HepG2 (cell line): ENCODE measurements at regions not wholly inside any gene's neighbourhood (a gene's known extent, or its start where the extent isn't known, plus 50 kb on each side); places are given as distances from the start of the nearest gene placed in this dataset.

ENCODE experiments used
- EED ChIP-seq: sonication (generic); formaldehyde crosslinking; IDR thresholded peaks from 2 replicates; pipeline ENCODE4 v1.5.0; 2020; ENCODE audit warnings: mild to moderate bottlenecking, missing genetic modification reagents
- FOXP1 ChIP-seq, 2 experiments: fragments of 450-650 bp in 1 of 2; IDR thresholded peaks; 2 replicates each; pipeline ENCODE4 v1.6.1; 2017 to 2018; ENCODE audit warnings: antibody characterized with exemption in 1 of 2
- HES4 ChIP-seq: sonication (generic); formaldehyde crosslinking; IDR thresholded peaks from 2 replicates; pipeline ENCODE4 v1.9.0; 2021; ENCODE audit warnings: mild to moderate bottlenecking, missing genetic modification reagents, borderline replicate concordance
- HNRNPL ChIP-seq: fragments of 200-400 bp; formaldehyde crosslinking; IDR thresholded peaks from 2 replicates; pipeline ENCODE4 v1.6.1; 2017; ENCODE audit warnings: mild to moderate bottlenecking, low read depth, low read length
- HOXA9 ChIP-seq: sonication (generic); formaldehyde crosslinking; IDR thresholded peaks from 2 replicates; pipeline ENCODE4 v1.8.1; 2022; ENCODE audit warnings: missing genetic modification reagents, mild to moderate bottlenecking, moderate library complexity, borderline replicate concordance
- MAF1 ChIP-seq: sonication (generic); formaldehyde crosslinking; IDR thresholded peaks from 2 replicates; pipeline ENCODE4 v1.5.0; 2020; ENCODE audit warnings: missing genetic modification reagents, borderline replicate concordance
- MAFK ChIP-seq, 2 experiments: IDR thresholded peaks in 1 of 2; conservative IDR thresholded peaks in 1 of 2; 2 replicates each; pipeline ENCODE4 v1.6.1; 2011; ENCODE audit warnings: improper control_type of control experiment in 2 of 2, low read length in 2 of 2
- NFKB2 ChIP-seq: sonication (generic); formaldehyde crosslinking; IDR thresholded peaks from 2 replicates; pipeline ENCODE4 v1.4.0; 2020; ENCODE audit warnings: missing genetic modification reagents, borderline replicate concordance
- PRMT3 ChIP-seq: sonication (generic); formaldehyde crosslinking; IDR thresholded peaks from 2 replicates; pipeline ENCODE4 v1.8.1; 2022; ENCODE audit warnings: low read depth, mild to moderate bottlenecking, moderate library complexity, missing genetic modification reagents, borderline replicate concordance
- SNRNP70 ChIP-seq: fragments of 200-400 bp; formaldehyde crosslinking; IDR thresholded peaks from 2 replicates; pipeline ENCODE4 v1.6.1; 2017; ENCODE audit warnings: mild to moderate bottlenecking, low read depth, low read length, moderate library complexity
- ZBTB21 ChIP-seq: sonication (generic); formaldehyde crosslinking; IDR thresholded peaks from 2 replicates; pipeline ENCODE4 v1.4.0; 2020; ENCODE audit warnings: missing genetic modification reagents
- ZNF253 ChIP-seq: sonication (generic); formaldehyde crosslinking; IDR thresholded peaks from 2 replicates; pipeline ENCODE4 v1.8.0; 2022; ENCODE audit warnings: mild to moderate bottlenecking, missing genetic modification reagents, borderline replicate concordance
- ZNF263 ChIP-seq: sonication (generic); formaldehyde crosslinking; IDR thresholded peaks from 2 replicates; pipeline ENCODE4 v1.4.0; 2020; ENCODE audit warnings: missing genetic modification reagents
- ZNF317 ChIP-seq: sonication (generic); formaldehyde crosslinking; IDR thresholded peaks from 2 replicates; pipeline ENCODE4 v1.5.0; 2020; ENCODE audit warnings: mild to moderate bottlenecking, missing genetic modification reagents
- ZNF367 ChIP-seq: sonication (generic); formaldehyde crosslinking; IDR thresholded peaks from 2 replicates; pipeline ENCODE4 v1.4.0; 2020; ENCODE audit warnings: missing genetic modification reagents, borderline replicate concordance
- ZNF530 ChIP-seq: sonication (generic); formaldehyde crosslinking; IDR thresholded peaks from 2 replicates; pipeline ENCODE4 v1.5.0; 2020; ENCODE audit warnings: low read depth, mild to moderate bottlenecking, missing genetic modification reagents
- ZZZ3 ChIP-seq: sonication (generic); formaldehyde crosslinking; IDR thresholded peaks from 2 replicates; pipeline ENCODE4 v1.4.0; 2020; ENCODE audit warnings: missing genetic modification reagents, mild to moderate bottlenecking, borderline replicate concordance
- TF ChIP-seq, protein P1 (sequence below): IDR thresholded peaks from 2 replicates; pipeline ENCODE4 v1.6.1; 2018; ENCODE audit warnings: missing genetic modification reagents, mild to moderate bottlenecking, missing compliant biosample characterization
- TF ChIP-seq, protein P2 (sequence below): sonication (generic); formaldehyde crosslinking; IDR thresholded peaks from 2 replicates; pipeline ENCODE4; 2020; ENCODE audit warnings: missing genetic modification reagents, mild to moderate bottlenecking, borderline replicate concordance
- TF ChIP-seq, protein P3 (sequence below): sonication (generic); formaldehyde crosslinking; IDR thresholded peaks from 2 replicates; pipeline ENCODE4 v1.5.1; 2020; ENCODE audit warnings: mild to moderate bottlenecking, moderate library complexity, missing genetic modification reagents
- TF ChIP-seq, protein P4 (sequence below): IDR thresholded peaks from 2 replicates; pipeline ENCODE4 v1.6.1; 2016; ENCODE audit warnings: low read depth
- TF ChIP-seq, protein P5 (sequence below): sonication (generic); formaldehyde crosslinking; IDR thresholded peaks from 2 replicates; pipeline ENCODE4 v1.4.0; 2020; ENCODE audit warnings: mild to moderate bottlenecking, missing genetic modification reagents

DNA sequence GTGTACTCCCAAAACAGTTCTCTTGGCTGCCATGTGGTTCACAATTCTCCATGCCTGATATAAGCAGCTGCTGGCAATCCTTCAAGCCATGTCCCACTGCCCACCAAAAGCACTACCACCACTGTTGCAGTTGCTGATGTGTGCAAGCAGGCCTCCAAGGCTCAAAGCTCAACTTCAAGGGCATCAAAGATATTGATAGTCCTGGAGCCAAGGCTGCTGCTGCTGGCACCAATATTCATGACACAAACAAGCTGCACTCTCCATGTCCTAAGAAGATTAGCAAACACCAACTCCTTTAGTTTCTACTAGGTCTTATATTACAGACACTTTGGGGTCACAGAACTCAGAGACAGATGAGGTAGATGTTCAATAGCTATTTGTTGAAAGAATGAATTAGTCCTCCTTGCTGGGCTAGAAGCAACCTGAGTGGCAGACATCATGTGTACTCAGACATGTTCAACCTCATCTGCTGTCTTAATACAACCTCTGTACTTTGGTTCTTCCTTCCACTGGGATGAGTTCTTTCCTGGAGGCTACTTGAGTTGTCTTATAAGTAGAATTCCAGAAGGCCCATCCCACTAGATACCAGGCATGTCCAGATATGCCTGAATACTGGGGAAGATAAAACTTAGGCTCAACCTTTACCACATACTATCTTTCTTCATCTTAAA lies 104.5 kb upstream of the UGP2 start (continued):
- TF ChIP-seq, protein P1, sequence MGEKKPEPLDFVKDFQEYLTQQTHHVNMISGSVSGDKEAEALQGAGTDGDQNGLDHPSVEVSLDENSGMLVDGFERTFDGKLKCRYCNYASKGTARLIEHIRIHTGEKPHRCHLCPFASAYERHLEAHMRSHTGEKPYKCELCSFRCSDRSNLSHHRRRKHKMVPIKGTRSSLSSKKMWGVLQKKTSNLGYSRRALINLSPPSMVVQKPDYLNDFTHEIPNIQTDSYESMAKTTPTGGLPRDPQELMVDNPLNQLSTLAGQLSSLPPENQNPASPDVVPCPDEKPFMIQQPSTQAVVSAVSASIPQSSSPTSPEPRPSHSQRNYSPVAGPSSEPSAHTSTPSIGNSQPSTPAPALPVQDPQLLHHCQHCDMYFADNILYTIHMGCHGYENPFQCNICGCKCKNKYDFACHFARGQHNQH: peak; percentile 86; the same call in 1 of the 2 replicates
- TF ChIP-seq, protein P2, sequence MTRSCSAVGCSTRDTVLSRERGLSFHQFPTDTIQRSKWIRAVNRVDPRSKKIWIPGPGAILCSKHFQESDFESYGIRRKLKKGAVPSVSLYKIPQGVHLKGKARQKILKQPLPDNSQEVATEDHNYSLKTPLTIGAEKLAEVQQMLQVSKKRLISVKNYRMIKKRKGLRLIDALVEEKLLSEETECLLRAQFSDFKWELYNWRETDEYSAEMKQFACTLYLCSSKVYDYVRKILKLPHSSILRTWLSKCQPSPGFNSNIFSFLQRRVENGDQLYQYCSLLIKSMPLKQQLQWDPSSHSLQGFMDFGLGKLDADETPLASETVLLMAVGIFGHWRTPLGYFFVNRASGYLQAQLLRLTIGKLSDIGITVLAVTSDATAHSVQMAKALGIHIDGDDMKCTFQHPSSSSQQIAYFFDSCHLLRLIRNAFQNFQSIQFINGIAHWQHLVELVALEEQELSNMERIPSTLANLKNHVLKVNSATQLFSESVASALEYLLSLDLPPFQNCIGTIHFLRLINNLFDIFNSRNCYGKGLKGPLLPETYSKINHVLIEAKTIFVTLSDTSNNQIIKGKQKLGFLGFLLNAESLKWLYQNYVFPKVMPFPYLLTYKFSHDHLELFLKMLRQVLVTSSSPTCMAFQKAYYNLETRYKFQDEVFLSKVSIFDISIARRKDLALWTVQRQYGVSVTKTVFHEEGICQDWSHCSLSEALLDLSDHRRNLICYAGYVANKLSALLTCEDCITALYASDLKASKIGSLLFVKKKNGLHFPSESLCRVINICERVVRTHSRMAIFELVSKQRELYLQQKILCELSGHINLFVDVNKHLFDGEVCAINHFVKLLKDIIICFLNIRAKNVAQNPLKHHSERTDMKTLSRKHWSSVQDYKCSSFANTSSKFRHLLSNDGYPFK (CRISPR knock-in tag): no peak
- TF ChIP-seq ZZZ3 (CRISPR knock-in tag): no peak
- peak; percentile 35; the same call in 1 of the 2 replicates for TF ChIP-seq ZNF317 (CRISPR knock-in tag)
- TF ChIP-seq ZNF263 (CRISPR knock-in tag): no peak
- no peak for TF ChIP-seq HES4
- TF ChIP-seq, protein P3, sequence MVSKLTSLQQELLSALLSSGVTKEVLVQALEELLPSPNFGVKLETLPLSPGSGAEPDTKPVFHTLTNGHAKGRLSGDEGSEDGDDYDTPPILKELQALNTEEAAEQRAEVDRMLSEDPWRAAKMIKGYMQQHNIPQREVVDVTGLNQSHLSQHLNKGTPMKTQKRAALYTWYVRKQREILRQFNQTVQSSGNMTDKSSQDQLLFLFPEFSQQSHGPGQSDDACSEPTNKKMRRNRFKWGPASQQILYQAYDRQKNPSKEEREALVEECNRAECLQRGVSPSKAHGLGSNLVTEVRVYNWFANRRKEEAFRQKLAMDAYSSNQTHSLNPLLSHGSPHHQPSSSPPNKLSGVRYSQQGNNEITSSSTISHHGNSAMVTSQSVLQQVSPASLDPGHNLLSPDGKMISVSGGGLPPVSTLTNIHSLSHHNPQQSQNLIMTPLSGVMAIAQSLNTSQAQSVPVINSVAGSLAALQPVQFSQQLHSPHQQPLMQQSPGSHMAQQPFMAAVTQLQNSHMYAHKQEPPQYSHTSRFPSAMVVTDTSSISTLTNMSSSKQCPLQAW (CRISPR knock-in tag): peak; percentile 64; the same call in 1 of the 2 replicates
- no peak for TF ChIP-seq ZNF253 (CRISPR knock-in tag)
- no peak for TF ChIP-seq FOXP1 (IDR thresholded peaks at IDR 0.05)
- TF ChIP-seq FOXP1 (CRISPR knock-in tag; IDR thresholded peaks at IDR 0.05): peak; percentile 72; the same call in 1 of the 2 replicates
- TF ChIP-seq, protein P4, sequence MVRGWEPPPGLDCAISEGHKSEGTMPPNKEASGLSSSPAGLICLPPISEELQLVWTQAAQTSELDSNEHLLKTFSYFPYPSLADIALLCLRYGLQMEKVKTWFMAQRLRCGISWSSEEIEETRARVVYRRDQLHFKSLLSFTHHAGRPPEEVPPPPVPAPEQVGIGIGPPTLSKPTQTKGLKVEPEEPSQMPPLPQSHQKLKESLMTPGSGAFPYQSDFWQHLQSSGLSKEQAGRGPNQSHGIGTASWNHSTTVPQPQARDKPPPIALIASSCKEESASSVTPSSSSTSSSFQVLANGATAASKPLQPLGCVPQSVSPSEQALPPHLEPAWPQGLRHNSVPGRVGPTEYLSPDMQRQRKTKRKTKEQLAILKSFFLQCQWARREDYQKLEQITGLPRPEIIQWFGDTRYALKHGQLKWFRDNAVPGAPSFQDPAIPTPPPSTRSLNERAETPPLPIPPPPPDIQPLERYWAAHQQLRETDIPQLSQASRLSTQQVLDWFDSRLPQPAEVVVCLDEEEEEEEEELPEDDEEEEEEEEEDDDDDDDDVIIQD (CRISPR knock-in tag): peak; percentile 88; the same call in 1 of the 2 replicates
- TF ChIP-seq ZBTB21 (CRISPR knock-in tag): no peak
- no peak for TF ChIP-seq ZNF367
- no peak for TF ChIP-seq MAF1 (CRISPR knock-in tag)
- TF ChIP-seq MAFK (conservative IDR thresholded peaks at IDR 0.05 in 1 of 2, IDR thresholded peaks at IDR 0.05 in 1 of 2; ENCODE audit: low read length in 2 of 2): no peak; a peak in 1 of 4 replicates
- no peak for TF ChIP-seq NFKB2 (CRISPR knock-in tag)
- no peak for TF ChIP-seq EED (CRISPR knock-in tag)
- TF ChIP-seq HNRNPL: no peak
- TF ChIP-seq PRMT3 (CRISPR knock-in tag): no peak; the same call in 1 of the 2 replicates
- no peak for TF ChIP-seq HOXA9 (CRISPR knock-in tag)
- TF ChIP-seq, protein P5, sequence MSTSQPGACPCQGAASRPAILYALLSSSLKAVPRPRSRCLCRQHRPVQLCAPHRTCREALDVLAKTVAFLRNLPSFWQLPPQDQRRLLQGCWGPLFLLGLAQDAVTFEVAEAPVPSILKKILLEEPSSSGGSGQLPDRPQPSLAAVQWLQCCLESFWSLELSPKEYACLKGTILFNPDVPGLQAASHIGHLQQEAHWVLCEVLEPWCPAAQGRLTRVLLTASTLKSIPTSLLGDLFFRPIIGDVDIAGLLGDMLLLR: no peak
- TF ChIP-seq SNRNP70: no peak
- no peak for TF ChIP-seq ZNF530 (CRISPR knock-in tag)
